ENCODE measurements at regions not wholly inside any gene's neighbourhood (a gene's known extent, or its start where the extent isn't known, plus 50 kb on each side); places are given as distances from the start of the nearest gene placed in this dataset.

GRCh38 chr15:72962054-72962702 is 90.1 kb upstream of the NEO1 start:
- TF ChIP-seq POLR2A (IDR thresholded peaks at IDR 0.05) (no peak), CTCF (IDR thresholded peaks at IDR 0.05) (no peak)
